ENCODE measurements at regions not wholly inside any gene's neighbourhood (a gene's known extent, or its start where the extent isn't known, plus 50 kb on each side); places are given as distances from the start of the nearest gene placed in this dataset.

DNA sequence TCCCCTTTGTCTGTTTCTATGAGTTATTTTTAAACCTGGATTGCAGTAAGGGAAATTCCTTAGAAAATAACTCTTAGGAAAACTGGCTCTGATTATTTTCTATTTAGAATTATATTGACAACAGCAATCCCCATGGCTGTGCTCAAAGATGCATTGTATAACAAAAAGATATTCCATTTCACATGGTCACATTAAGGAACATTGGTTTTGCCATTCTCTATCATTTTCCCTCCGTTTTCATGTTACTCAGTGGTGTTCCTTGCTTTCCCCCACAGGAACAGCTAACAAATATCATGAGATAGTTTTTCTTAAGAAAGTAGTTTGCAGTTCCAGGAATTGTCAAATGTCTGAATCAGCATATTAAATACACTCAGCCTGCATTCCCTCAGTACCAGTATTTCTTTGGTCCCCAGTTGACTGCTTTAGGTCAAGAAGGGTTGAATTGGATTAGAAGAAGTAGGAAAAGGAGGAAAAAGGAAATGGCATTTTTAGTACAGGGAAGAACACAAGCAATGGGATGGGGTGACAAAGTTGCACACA is 436.7 kb downstream of the TNS3 start:
- no peak for DNase-seq

DNA sequence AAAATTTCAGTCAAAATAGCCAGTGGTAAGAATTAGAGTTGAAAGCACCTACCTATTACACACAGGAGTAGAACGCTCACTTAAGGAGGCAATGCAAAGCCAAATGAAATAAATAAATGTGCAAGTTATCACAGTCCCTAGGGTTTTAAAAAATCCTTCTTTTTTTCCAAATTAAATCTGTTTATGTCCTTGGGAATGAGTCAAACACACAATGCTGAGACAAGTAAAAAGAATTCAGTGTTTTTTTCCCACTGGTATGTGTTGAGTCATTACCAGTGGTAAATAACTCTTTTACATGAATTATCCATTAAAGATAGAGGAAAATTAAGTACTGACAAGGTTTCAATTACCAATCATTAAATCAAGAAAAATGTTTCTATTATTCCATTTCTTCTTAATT is 438.6 kb downstream of the TNS3 start:
- no peak for DNase-seq

DNA sequence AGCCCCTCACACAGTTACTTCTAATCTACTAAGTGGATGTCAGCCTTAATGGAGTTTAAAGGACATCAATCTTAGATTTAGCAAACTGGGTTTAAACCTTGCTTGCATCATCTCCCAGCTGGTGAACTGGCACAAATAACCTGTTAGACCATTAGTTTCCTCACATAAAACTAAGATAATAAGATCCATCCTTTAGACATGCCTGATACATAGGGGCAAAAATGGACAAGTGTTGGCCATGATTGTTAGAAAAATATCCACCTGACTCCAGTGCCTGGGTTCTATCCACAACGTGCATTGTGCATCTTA is 439.1 kb downstream of the TNS3 start:
- no peak for DNase-seq

DNA sequence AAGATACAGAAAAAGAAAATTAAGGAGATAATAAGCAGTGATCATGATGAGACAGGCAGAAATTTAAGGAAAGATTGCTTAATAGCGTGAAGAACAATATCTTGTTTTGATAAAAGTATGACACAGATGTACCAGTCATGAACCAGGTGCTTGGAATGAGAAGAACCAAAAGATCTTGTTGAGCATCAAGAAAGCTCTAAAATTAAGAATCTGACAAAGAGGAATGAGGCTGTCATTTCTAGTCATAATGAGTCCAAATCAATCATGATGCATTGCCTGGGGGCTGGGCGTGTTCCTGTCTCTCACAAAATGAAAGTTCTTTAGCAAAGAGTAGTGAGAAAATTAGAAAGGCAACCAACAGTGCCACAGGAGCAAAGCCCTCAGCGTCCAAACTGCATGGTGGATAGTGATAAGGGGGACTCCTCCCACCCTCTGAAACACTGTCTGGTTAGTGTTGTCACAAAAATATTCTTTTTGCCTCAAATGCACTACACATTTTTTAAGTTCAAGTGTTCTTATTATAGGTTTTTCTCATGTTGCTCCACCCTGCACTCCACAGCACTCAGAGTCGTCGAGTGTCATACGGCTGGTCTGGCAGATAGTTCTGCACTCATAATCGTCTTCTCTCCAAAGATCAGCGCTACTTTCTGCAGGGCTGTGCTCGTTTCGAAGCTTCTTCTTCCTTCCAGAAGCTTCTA is 439.6 kb downstream of the TNS3 start:
- no peak for DNase-seq

DNA sequence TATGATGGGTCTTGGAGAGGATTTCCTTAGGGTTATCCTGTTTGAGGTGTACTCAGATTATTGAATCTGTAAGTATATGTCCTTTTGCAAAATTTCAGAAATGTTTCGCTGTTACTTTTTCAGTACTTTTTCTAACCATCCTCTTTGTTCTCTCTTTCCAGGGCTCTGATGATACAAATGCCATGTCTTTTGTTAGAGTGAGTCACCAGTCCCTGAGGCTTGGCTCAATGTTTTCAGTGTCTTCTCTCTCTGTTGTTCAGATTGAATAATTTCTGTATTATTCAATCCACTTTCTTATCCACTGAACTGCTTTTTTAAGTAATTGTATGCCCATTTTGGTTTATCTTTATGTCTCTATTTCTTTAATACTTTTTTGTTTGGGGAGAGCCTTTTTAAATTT is 449.4 kb downstream of the TNS3 start:
- no peak for DNase-seq

DNA sequence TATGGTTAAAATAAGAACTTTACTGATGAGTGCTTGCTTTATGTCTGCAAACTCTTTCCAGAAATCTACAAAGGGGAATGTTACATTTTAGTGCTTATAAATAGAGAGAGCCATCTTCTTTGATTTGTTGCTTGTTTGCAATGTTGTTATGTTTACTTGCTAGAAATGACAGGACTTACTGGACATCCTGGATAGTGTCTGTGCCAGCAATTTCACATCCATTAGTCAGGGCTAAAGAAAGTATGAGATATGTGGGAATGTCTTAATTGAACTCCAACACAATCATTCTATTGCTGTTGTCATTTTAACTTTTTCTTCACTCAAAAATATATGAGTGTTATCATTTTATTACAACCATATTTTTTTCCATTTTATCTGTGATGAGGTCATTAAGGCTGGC is 453.2 kb downstream of the TNS3 start:
- DNase-seq, result no peak

DNA sequence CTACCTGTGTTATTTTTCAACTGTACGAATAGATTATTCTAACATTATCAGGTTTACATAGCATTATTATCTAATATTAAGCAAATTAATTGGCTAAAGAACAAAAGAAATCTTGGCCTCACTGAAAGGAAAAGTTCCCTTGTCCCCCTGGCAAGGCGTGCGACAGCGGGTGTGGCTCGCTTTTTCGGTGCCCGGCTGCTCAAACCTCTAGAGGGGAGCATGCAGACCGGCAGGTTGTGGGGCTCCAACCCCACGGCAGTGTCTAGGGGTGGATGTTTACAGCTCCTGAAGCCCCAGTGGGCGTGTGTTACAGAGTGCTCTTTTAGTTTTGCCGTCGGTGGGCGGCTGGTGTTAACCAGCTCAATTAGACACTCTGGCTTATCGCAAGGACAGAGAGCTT is 456.4 kb downstream of the TNS3 start:
- DNase-seq, result no peak

DNA sequence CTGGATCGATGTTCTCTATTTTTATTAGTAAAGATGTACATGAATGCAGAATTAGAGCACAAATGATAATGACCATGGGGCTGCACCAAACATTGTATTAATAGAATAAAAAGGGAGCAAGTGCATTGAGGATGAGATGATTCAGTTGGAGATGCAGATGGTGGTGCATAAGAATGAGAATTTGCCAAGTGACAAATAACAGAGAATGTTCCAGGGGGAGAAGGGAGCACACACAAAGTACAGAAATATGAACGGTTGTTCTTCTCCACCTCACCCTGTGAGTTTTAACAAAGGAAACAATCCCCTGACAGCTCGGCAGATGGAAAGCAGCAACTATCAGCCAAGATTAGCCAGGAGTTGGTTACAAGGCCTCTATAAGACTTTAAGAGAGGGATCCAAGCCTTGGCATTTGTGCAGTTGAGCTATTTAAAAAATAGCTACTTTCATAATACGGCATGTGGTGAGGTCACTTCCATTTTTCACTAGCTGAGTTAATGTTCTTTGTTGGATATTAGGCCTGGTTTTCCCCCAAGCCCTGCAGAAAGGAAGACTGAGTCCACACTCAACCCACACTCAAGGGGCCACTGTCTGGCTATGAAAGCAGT is 462.5 kb downstream of the TNS3 start:
- DNase-seq, result no peak

DNA sequence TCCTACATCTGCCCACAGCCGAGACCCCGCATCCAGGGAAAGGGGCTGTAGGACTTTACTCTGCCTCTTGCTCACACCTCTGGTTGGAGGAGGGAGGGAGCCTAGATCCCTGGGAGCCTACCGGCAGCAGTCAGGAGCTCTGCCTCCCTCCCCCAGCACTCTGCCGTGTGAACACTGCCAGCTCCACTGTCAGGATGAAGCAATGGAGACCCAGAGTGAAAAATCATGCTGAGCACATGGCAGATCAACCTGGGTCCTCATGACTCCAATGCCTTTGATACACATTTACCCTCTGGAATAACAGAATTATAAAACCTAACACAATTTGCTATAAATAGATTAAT is 477.7 kb downstream of the TNS3 start:
- DNase-seq, result no peak

DNA sequence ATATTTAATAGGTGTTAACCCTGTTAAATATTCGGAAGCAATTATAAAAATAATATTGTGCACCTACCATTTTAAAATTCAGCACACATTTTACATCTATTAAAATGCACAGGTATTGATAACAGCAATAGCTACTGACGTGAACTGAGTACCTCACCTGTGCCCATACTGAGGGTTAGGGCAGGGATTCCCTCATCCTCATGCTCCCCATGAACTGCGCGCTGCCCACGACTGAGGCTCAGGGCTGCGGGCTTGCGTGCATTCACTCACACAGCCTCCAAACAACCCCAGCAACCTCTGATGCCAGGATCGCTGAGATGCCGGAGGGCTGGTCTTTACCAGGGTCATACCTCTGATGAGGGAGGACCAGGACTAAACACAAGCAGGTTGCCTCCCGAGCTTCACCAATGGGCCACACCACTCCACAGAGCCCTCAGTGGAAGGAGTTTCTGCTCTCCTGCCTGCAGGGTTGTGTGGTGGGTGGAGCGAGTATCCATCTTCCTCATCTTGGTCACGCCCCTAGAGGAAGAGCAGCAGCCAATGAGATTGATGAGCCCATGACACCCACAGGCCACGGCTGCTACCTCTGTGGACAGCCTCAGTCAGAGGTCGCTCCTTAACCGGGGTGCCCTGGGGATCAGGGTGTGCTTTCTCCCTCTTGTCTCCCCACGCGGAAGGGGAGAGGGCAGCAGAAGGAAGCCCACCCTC is 478.3 kb downstream of the TNS3 start:
- DNase-seq, result no peak

DNA sequence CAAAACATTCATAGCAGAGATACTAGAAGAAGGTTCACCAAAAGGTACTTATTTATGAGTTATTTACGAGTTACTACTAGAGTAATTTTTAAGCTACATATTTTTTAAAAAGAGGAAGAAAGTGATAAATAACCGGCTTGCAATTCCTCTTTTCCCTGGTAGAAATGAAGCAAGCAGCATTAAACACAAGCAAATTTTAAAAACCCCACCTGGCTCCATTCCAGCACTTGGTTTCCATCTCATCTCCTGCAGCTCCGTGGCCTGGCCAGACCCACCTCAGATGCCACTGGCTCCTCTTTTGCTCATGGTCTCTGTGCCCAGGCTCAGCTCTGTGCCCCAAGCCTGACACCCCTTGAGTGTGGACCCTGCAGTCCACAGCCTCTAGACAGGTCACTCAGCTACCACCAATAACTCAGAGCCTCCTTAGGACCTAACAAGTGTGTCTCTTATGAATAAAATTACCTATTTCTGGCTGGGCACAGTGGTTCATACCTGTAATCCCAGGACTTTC is 479.5 kb downstream of the TNS3 start:
- no peak for DNase-seq

DNA sequence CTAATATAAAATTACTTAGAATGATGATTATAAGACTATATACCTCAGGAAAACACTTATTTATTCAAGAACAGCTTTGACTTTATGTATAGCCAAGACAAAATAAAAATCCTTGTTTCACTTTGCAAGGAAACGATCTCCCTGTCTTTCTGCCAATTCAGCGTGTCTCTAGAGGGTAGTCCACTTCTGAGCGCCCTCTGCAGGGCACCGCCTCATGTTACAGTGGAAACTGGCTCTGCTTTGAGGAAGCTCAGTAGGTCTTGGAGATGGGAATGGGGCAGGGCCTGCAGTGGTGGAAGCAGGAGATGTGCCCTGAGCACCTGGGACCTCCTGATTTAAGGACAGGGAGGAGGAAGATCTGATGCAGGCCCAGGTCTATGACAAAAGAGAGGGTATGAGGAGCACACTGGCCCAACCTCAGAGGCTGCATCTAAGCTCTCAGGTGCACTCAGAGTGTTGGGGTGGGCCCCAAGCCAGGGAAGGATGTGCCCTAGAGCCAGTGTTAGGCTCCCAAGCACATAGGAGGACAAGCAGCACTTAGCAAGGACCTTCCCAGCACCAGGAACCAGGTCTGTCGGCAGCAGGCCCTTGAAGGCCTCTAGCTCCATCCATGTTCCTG is 481.0 kb downstream of the TNS3 start:
- peak in 1 of 5 donors; percentile 2 for DNase-seq

DNA sequence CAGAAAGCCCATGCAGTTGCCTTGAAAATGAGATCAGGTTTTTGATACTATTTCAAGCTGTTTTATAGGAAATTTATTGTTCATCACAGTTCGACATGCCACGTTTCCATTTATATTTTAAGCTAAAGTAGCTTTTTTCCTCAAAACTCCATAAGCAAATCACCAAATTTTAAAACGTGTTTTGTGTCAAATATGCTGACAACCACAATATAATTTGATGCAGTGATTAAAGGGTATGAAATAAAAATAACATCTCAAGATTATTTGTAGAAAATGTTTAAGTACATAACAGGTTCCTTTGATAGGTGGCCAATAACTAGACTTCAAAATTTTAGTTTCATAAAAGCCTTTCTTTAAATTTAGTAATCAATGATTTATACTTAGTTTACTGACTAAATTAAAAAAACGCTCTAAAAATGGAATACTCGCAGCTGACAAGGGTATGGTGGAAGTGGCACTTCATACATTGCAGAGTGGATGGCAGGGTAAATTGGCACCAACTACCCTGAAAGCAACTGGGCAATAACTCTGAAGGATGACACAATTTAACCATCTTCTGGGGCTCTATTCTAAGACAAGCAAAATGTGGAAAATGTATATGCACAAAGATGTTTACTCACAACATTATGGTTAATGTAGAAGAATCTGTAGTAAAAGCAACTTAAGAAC is 481.6 kb downstream of the TNS3 start:
- no peak for DNase-seq

DNA sequence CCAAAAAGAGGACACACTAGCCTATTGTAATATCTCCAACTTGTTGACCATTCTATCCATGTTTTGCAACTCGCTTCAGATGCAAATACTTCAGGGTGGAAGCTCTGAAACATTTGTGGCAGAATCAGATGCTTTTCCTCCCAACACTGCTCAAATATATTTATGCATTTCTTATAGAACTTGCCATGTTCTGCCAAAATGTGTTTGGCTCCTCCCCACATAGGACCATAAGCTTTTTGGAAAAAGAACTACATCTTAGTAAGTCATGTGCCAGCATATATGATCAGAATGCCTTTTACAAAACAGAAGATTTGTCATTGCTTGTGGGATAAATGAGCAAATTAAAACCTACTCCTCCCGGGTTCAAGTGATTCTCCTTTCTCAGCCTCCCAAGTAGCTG is 484.5 kb downstream of the TNS3 start:
- no peak for DNase-seq

DNA sequence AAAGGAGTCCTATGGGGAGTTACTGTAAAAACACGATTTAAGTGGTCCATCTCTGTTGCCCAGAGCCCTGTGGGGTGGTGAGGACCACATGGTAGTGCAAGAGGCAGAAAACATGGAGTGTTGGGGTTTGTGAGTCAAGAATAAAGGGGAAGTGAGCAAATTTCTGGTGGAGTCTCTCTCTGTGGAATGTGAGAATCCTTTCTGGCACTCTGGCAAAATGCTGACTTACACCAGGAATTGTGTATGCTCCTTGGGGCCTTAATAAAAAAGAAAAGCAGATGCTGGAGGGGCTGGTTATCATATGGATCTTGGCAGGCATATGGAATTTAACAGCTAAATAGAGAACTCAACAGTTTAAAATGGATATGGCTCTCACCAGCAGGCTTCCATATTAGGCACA is 486.0 kb downstream of the TNS3 start:
- DNase-seq, result no peak

DNA sequence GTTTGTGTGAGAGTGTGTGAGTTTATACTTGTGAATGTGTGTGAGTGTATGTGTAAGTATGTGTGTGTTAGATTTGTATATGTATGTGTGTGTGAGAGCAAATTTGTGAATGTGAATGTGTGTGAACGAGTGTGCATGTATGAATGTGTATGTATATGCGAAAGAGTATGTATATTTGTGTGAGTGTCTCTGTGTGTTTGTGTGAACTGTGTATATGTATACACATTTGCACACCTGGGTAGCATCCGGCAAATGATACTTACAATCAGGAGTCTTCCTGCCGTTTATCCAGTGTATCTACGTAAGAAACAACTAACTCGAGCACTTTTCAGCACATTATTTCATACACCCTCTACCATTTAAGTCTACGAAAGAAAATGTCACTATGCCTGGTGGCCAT is 487.4 kb downstream of the TNS3 start:
- DNase-seq, result no peak

DNA sequence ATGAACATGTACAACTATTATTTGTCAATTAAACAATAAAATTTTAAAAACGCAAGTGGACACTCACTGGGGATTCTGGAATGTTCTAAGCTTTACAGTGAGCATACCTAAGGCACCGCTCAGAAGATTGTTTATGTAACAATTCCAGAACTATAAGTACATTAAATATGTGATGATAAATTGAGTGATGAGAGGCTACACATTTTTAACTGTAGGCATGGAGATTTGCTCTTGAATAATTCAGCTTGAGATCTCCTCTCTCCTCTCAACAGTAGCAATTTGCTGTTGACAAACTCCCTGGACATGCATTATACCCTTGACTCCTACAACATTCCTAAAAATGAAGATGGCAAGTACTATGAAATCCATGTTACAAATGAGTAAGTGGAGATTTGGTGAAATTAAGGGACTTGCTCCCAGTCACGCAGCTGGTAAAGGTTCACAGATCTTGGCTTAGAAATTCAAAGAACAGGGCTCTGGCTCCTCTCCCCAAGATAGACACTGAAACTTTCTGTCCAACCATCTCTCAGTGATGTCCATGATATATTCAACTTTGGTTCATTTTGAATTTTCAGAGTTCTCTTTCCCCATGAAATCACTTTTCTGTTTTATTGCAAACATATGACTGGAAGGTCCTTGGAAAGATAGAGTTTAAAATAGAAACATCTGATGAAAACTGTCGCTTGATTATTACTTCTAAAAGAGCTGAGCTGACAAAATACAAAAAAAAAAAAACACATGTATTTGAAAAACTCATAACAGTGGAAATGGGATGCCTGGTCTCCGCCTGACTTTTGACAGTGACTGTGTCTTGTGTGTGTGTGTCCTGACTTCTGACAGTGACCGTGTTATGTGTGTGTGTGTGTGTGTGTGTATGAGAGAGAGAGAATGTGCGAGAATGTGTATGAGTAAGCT is 488.3 kb downstream of the TNS3 start:
- no peak for DNase-seq

DNA sequence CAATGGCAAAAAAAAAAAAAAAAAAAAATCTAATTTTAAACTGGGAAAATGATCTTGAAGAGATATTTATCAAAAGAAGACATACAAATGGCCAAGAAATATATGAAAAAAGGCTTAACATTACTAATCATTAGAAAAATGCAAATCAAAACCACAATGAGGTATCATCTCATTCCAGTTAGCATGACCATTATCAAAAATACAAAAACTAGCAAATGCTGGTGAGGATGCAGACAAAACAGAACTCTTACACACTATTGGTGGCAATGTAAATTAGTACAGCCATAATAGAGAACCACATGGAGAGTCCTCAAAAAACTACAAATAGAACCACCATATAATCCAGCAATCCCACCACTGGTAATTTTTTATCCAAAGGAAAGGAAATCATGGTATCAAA is 489.6 kb downstream of the TNS3 start:
- DNase-seq, result no peak

DNA sequence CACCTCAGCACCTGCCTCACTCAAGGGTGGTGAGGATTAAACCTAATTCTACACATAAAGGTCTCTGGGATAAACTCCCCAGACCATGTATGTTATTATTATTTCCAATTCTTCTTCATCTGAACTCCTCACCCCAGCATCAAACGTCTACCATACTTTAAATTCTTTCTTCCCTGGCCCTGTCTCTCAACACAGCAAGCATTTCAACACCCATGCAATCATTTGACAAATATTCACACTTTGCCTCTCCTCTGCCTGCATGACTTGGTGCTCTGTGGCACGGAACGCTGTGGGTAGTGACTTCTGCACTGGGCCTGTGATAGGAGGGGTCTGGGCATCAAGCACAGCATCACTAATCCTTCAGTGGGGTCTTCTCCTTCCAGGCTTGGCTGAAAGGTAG is 490.8 kb downstream of the TNS3 start:
- no peak for DNase-seq

DNA sequence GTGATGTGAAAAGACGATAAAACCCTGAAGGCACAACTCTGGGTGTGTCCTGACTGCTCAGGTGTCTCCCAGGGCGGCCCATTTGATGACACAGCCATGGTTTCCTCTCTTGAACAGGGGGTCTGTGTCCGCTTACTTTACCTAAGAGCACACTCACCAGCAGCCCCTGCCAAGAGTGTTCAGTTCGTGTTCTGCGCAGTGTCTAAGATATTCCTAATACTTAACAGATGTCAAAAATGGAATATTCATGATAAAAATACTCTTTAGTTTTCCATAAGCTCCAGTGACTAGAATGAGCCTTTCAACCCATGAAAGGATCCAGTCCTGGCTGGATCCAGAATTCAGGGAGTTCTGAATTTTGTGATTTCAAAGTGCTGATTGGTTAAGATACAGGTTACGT is 492.4 kb downstream of the TNS3 start:
- DNase-seq, result no peak

DNA sequence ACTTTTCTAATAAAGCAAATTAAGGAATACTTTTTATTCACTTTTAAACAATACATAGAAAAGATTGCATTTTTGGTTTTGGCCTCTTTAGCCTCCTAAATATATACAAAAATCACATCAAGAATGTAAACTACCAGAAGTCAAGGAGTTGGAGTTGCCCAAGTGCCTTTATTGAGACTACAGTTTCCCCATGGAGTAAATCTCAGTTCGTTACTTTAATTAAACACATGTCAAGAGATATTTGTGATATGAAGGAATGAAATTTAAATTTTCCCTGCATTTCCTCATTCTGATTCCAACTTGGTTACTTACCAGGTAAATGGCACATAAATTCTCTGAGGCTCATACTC is 492.9 kb downstream of the TNS3 start:
- DNase-seq, result no peak
